ENCODE measurements at regions not wholly inside any gene's neighbourhood (a gene's known extent, or its start where the extent isn't known, plus 50 kb on each side); places are given as distances from the start of the nearest gene placed in this dataset.

GRCh38 chr6:93624408-93624807, 205.0 kb upstream of the EPHA7 start:
- DNase-seq: no peak

- DNase-seq: no peak
Observed at GRCh38 chr6:93621442-93621841, 202.1 kb upstream of the EPHA7 start.

- DNase-seq: no peak
Observed at GRCh38 chr6:93604951-93605350, 185.6 kb upstream of the EPHA7 start.

- DNase-seq: no peak
Observed at GRCh38 chr6:93592417-93592816, 173.1 kb upstream of the EPHA7 start.

GRCh38 chr6:93586306-93586705, 166.9 kb upstream of the EPHA7 start:
- no peak for DNase-seq

GRCh38 chr6:93584300-93584699, 164.9 kb upstream of the EPHA7 start:
- DNase-seq: no peak

GRCh38 chr6:93581371-93581770, 162.0 kb upstream of the EPHA7 start:
- no peak for DNase-seq

GRCh38 chr6:93580446-93580845, 161.1 kb upstream of the EPHA7 start:
- DNase-seq: no peak

GRCh38 chr6:93575495-93576267, 156.3 kb upstream of the EPHA7 start:
- DNase-seq: no peak

GRCh38 chr6:93574299-93574698, 154.9 kb upstream of the EPHA7 start:
- no peak for DNase-seq

- DNase-seq: no peak
Observed at GRCh38 chr6:93571346-93571745, 152.0 kb upstream of the EPHA7 start.

GRCh38 chr6:93568169-93568568, 148.8 kb upstream of the EPHA7 start:
- DNase-seq: no peak

GRCh38 chr6:93567164-93567563, 147.8 kb upstream of the EPHA7 start:
- no peak for DNase-seq

- DNase-seq: no peak
Observed at GRCh38 chr6:93566285-93566684, 146.9 kb upstream of the EPHA7 start.

GRCh38 chr6:93562582-93562981, 143.2 kb upstream of the EPHA7 start:
- DNase-seq: no peak

GRCh38 chr6:93555292-93555691, 135.9 kb upstream of the EPHA7 start:
- DNase-seq: no peak

- no peak for DNase-seq
Observed at GRCh38 chr6:93554018-93554417, 134.7 kb upstream of the EPHA7 start.

- DNase-seq: no peak
Observed at GRCh38 chr6:93550551-93551276, 131.4 kb upstream of the EPHA7 start.

- no peak for DNase-seq
Observed at GRCh38 chr6:93549868-93550267, 130.5 kb upstream of the EPHA7 start.

- DNase-seq: no peak
Observed at GRCh38 chr6:93524671-93525451, 105.5 kb upstream of the EPHA7 start.

GRCh38 chr6:93523365-93523764, 104.0 kb upstream of the EPHA7 start:
- no peak for DNase-seq

- DNase-seq: no peak
Observed at GRCh38 chr6:93516441-93516840, 97.1 kb upstream of the EPHA7 start.

GRCh38 chr6:93515736-93516135, 96.4 kb upstream of the EPHA7 start:
- DNase-seq: no peak

- DNase-seq: no peak
Observed at GRCh38 chr6:93498713-93499112, 79.4 kb upstream of the EPHA7 start.

Measured in CD4-positive, alpha-beta T cell treated with Interleukin-17A for 1 hour (primary cell).